ENCODE measurements at regions not wholly inside any gene's neighbourhood (a gene's known extent, or its start where the extent isn't known, plus 50 kb on each side); places are given as distances from the start of the nearest gene placed in this dataset.

DNA sequence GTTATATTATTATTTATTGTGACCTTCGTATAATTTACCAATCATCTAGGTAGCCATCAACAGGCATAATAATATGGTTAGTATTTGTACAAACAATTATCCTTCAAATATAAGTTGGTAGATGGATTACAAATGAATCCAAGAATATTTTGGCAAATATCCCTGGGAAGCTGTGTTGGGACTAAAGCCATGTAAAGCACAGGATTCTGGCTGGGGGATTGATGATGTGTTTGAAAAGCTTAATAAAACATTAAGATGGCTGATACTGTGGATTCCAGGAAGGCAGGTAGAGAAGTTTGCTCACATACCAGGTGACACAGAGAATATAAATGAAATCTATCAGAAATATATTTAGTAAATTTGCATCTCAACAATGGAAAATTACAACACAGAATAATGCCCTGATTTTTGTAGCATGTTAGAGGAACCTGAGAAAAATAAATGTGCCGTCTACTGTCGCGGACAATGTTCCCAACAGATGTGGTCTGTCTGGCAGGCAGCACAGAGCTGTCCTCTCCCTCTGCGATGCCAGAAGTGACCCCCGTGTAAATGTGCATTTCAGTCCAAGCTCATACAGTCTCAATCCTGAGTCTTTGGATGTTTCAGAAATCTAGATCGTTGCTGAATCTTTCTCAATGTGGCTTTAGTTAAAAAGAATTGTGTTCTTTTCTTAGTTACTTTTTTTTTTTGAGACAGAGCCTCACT is 125.0 kb downstream of the TEX36 start:
- DNase-seq (ENCODE audit: low read depth, low spot score) = no peak
- Histone ChIP-seq H3K9ac (ENCODE audit: insufficient read length) (no peak overlapping the region), H3K4me3 (no peak overlapping the region), H3K36me3 (ENCODE audit: insufficient read depth, low read length) (no peaks in the 10 kb centered on the region), H3K27ac (no peak overlapping the region), H3K9me3 (ENCODE audit: low read depth, low read length) (no peaks in the 10 kb centered on the region)
- TF ChIP-seq FOXP2 (optimal IDR thresholded peaks at IDR 0.05; ENCODE audit: control extremely low read depth, extremely low read length, insufficient read depth) = no peak
- no peak for TF ChIP-seq POLR2AphosphoS5 (IDR thresholded peaks at IDR 0.05; ENCODE audit: borderline replicate concordance, low read depth, low read length)
- TF ChIP-seq EZH2 (IDR thresholded peaks at IDR 0.05) = no peak

DNA sequence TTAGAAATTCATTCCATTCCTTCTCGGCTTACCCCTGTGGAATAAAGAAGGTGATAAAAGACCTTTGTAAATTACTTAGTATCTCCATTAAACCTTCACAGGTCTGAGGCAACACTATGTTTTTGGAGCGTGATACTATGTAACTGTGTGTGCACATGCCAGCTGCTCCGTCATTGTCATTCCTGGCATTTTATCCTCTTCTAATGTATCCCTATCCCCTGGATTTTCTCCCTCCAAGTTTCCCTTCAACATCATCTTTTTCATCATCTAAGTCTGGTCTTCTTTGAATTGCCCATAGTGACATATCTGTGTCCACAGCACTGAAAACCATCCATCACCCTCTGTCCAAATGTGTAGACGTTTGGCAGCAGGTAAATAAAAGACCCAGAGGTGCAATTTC is 125.7 kb downstream of the TEX36 start:
- H3K9ac ChIP-seq (ENCODE audit: insufficient read length) = no peak overlapping the region
- H3K27ac ChIP-seq = no peak overlapping the region
- TF ChIP-seq EZH2 (IDR thresholded peaks at IDR 0.05) (no peak), FOXP2 (optimal IDR thresholded peaks at IDR 0.05; ENCODE audit: control extremely low read depth, extremely low read length, insufficient read depth) (no peak), POLR2AphosphoS5 (IDR thresholded peaks at IDR 0.05; ENCODE audit: borderline replicate concordance, low read depth, low read length) (no peak)
- H3K9me3 ChIP-seq (ENCODE audit: low read depth, low read length) = no peaks in the 10 kb centered on the region
- no peak overlapping the region for H3K4me3 ChIP-seq
- no peaks in the 10 kb centered on the region for H3K36me3 ChIP-seq (ENCODE audit: insufficient read depth, low read length)
- DNase-seq (ENCODE audit: low read depth, low spot score) = no peak

DNA sequence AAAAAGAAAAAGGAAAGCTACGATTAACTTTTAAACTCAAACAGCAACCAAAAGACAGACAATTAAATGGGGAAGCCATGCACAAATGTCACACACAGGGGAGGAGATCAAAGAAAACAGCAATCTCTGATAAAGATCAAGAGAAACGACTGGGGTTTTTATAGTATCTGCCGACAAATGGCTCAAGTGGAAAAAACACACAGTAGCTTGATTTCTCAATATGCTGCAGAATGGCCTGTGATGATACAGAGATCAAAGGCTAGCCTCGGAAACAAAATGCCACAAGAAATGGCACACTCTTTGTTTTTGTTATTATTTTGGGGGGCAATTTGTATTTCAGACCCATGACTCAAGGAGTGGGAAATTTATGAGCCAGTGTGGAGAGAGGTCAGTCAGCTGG is 126.1 kb downstream of the TEX36 start:
- H3K9ac ChIP-seq (ENCODE audit: insufficient read length) = no peak overlapping the region
- TF ChIP-seq FOXP2 (optimal IDR thresholded peaks at IDR 0.05; ENCODE audit: control extremely low read depth, extremely low read length, insufficient read depth) = no peak
- no peak for TF ChIP-seq POLR2AphosphoS5 (IDR thresholded peaks at IDR 0.05; ENCODE audit: borderline replicate concordance, low read depth, low read length)
- TF ChIP-seq EZH2 (IDR thresholded peaks at IDR 0.05) = no peak
- no peaks in the 10 kb centered on the region for H3K9me3 ChIP-seq (ENCODE audit: low read depth, low read length)
- no peaks in the 10 kb centered on the region for H3K36me3 ChIP-seq (ENCODE audit: insufficient read depth, low read length)
- no peak for DNase-seq (ENCODE audit: low read depth, low spot score)
- no peak overlapping the region for H3K27ac ChIP-seq
- H3K4me3 ChIP-seq = no peak overlapping the region

DNA sequence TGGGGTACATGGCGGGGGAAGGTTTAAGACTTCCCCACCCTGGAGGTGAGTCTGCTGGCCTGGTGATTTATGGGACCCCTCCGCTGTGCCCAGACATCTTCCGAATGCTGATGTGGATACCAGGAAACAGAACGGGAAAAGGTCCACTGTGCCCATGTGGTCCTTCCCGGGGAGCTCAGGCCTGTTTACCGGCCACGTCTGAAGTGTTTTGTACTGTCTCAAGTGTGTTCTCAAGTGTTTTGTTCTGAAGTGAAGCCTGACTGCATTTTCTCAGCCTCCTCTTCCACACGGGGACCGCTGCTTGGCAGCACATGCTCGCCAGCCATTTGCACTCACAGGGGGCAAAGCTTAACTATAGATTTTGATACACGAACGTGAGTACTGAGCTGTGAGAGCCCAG is 127.2 kb downstream of the TEX36 start:
- TF ChIP-seq FOXP2 (optimal IDR thresholded peaks at IDR 0.05; ENCODE audit: control extremely low read depth, extremely low read length, insufficient read depth) (no peak), EZH2 (IDR thresholded peaks at IDR 0.05) (no peak), POLR2AphosphoS5 (IDR thresholded peaks at IDR 0.05; ENCODE audit: borderline replicate concordance, low read depth, low read length) (no peak)
- H3K4me3 ChIP-seq = no peak overlapping the region
- H3K9me3 ChIP-seq (ENCODE audit: low read depth, low read length) = no peaks in the 10 kb centered on the region
- no peak for DNase-seq (ENCODE audit: low read depth, low spot score)
- H3K36me3 ChIP-seq (ENCODE audit: insufficient read depth, low read length) = no peaks in the 10 kb centered on the region
- H3K9ac ChIP-seq (ENCODE audit: insufficient read length) = no peak overlapping the region
- H3K27ac ChIP-seq = no peak overlapping the region

DNA sequence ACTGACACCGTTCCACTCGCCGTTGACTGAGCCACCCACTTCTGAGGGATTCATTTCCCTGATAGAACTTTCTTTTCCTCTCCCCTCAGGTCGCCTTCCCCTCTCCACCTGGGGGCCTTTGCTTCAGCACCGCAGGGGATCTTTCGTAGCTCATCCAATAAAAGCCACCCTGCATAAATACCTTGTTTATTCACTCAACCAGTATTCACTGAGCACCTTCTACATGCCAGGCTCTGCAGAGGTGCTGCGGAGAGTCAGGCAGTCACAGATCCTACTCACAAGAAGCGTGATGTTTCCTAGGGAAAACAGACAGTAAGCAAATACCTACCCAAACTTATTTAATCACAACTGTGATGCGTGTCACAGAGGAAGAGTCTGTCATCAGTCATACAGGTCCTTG is 127.7 kb downstream of the TEX36 start:
- Histone ChIP-seq H3K27ac (no peak overlapping the region), H3K4me3 (no peak overlapping the region), H3K9ac (ENCODE audit: insufficient read length) (no peak overlapping the region), H3K36me3 (ENCODE audit: insufficient read depth, low read length) (no peaks in the 10 kb centered on the region), H3K9me3 (ENCODE audit: low read depth, low read length) (no peaks in the 10 kb centered on the region)
- TF ChIP-seq EZH2 (IDR thresholded peaks at IDR 0.05) = no peak
- no peak for TF ChIP-seq FOXP2 (optimal IDR thresholded peaks at IDR 0.05; ENCODE audit: control extremely low read depth, extremely low read length, insufficient read depth)
- TF ChIP-seq POLR2AphosphoS5 (IDR thresholded peaks at IDR 0.05; ENCODE audit: borderline replicate concordance, low read depth, low read length) = no peak
- no peak for DNase-seq (ENCODE audit: low read depth, low spot score)

DNA sequence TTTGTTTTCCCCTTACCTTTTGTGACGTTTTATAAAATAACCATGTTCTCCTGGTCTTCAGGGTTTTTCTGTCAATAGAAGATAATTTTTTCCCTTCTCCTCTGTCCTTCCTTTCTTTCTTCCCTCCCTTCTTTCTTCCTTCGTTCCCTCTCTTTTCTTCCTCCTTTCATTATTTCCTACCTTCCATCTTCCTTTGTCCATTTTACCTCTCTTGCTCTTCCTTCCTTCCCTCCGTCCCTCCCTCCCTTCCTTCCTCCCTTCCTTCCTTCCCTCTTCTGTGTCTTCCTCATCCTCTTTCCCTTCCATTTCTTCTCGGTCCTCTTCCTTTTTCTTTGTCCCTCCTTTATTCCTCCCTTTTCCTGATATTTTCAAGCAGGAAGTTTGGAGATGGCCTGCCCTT is 128.2 kb downstream of the TEX36 start:
- DNase-seq (ENCODE audit: low read depth, low spot score) = no peak
- H3K9me3 ChIP-seq (ENCODE audit: low read depth, low read length) = no peaks in the 10 kb centered on the region
- no peak for TF ChIP-seq FOXP2 (optimal IDR thresholded peaks at IDR 0.05; ENCODE audit: control extremely low read depth, extremely low read length, insufficient read depth)
- no peak overlapping the region for H3K9ac ChIP-seq (ENCODE audit: insufficient read length)
- no peak overlapping the region for H3K27ac ChIP-seq
- H3K4me3 ChIP-seq = no peak overlapping the region
- H3K36me3 ChIP-seq (ENCODE audit: insufficient read depth, low read length) = no peaks in the 10 kb centered on the region

DNA sequence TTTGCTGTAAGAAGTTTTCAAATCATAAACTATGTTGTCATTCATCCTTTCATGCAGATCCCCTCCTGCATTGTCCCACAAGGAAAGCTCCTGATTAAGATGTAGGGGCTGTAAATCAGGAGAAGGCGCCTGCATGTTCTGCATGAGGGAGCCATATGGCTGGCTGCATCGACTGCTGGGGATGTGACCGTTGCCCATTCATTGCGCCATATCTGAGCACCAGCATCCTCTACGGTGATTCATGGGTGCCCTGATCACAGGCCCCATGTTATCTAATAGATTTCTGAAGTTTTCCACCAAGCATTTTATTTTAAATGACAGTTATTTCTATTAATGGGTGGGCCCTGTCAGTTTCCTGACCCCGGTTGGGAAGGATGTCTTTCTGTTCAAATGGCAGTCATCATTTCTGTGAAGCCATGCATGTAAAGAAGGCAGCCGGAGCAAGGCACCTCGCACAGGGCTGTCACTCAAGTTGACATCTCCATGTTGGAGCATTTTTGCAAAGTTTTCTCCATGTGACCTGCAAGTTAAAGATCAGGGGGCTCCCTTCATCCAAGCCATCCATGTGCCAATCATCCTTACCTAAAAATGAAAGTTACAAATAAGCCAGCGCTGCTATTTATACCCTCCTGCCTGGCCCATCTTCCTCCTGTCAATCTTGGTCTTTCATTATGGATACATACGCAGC is 128.8 kb downstream of the TEX36 start:
- no peak for DNase-seq (ENCODE audit: low read depth, low spot score)
- no peak overlapping the region for H3K9ac ChIP-seq (ENCODE audit: insufficient read length)
- H3K36me3 ChIP-seq (ENCODE audit: insufficient read depth, low read length) = no peaks in the 10 kb centered on the region
- H3K9me3 ChIP-seq (ENCODE audit: low read depth, low read length) = no peaks in the 10 kb centered on the region
- H3K4me3 ChIP-seq = no peak overlapping the region
- TF ChIP-seq EZH2 (IDR thresholded peaks at IDR 0.05) (no peak), POLR2AphosphoS5 (IDR thresholded peaks at IDR 0.05; ENCODE audit: borderline replicate concordance, low read depth, low read length) (no peak), FOXP2 (optimal IDR thresholded peaks at IDR 0.05; ENCODE audit: control extremely low read depth, extremely low read length, insufficient read depth) (no peak)
- H3K27ac ChIP-seq = no peak overlapping the region

DNA sequence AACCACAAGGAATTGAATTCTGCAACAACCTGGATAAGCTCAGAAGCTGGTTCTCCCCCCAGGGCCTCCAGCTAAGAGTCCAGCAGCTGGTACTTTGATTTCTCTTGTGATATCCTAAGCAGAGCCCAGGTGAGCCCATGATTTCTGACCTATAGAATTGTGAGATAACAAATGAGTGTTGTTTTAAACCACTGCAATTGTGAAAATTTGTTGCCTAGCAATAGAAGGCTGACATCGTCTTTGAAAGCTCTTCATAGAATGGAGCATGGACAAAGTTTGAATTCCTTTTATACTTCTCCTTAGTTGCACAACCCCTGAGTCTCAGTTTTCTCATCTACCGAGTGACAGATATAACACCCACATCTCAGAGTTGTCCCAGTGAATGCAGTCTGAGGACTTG is 129.9 kb downstream of the TEX36 start:
- TF ChIP-seq POLR2AphosphoS5 (IDR thresholded peaks at IDR 0.05; ENCODE audit: borderline replicate concordance, low read depth, low read length) = no peak
- TF ChIP-seq EZH2 (IDR thresholded peaks at IDR 0.05) = no peak
- TF ChIP-seq FOXP2 (optimal IDR thresholded peaks at IDR 0.05; ENCODE audit: control extremely low read depth, extremely low read length, insufficient read depth) = no peak
- Histone ChIP-seq H3K27ac (no peak overlapping the region), H3K9me3 (ENCODE audit: low read depth, low read length) (no peaks in the 10 kb centered on the region), H3K9ac (ENCODE audit: insufficient read length) (no peak overlapping the region), H3K36me3 (ENCODE audit: insufficient read depth, low read length) (no peaks in the 10 kb centered on the region), H3K4me3 (no peak overlapping the region)
- no peak for DNase-seq (ENCODE audit: low read depth, low spot score)

Data from SK-N-MC (cell line).